HG03108 (cell line): ENCODE measurements at regions not wholly inside any gene's neighbourhood (a gene's known extent, or its start where the extent isn't known, plus 50 kb on each side); places are given as distances from the start of the nearest gene placed in this dataset.
A peak's percentile ranks its signal among the peaks of the same experiment; 100 is the strongest.
"Not testable (repeated sequence)": the region's sequence is repeated elsewhere in the genome, so short reads cannot be mapped to it uniquely, and the experiment has no call there.

Experiments
- ATAC-seq: cut with Tn5 transposase; IDR thresholded peaks from one replicate; pipeline ENCODE4 v1.9.1; 2021; ENCODE audit warnings: moderate library complexity; ENCODE audit not compliant: unreplicated experiment

DNA sequence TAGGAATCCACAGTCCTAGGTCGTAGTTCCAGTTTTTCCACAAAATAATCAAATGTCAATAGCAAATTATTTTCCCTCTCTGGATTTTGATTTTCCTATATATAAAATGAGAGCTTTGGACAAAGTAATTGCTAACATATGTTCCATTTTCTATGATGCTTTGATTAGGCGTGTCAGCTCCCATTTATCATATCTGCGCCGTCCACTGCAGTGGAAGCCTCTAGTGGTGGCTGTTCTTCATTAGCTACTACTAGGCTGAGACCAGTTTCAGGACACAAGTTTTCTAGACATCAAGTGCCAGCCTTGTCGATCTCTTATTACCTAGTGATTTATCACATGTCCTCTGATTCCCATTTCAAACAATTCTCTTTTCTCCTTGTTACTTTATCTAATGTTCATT lies 271.5 kb downstream of the TUSC7 start:
- ATAC-seq: no peak

DNA sequence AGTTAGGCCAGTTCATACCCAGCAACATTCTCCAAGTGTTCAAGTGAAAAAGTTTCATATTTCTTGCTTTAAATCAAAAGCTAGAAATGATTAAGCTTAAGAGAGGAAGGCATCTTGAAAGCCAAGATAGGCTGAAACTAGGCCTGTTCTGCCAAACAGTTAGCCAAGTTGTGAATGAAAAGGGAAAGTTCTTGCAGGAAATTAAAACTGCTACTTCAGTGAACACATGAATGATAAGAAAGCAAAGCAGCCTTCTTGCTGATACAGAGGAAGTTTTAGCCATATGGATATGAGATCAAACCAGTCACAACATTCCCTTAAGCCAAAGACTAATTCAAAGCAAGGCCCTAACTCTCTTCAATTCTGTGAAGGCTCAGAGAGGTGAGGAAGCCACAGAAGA lies 274.7 kb downstream of the TUSC7 start:
- ATAC-seq: no peak

DNA sequence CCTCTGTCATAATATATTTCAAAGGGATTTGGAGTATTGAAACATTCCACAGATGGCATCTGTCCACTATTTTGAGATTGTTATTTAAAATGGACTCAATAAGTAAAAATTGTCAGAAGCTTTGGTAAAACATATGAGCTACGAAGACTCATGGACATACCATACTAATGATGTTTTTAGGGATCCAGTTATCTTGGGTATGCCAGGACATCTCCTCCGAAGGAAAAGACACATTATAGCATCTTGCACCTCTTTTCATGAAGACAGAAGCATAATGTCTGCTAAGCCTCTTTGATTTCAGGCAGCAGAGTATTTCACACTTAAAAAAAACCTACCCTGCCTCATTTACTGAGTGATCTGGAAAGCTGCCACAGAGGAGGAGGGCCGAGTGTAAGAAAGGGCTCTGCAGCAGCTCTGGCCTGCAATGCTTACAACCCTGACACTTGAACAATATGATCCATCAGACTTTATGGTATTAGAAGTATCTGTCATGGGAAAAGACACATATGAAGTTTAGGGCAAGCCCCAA lies 284.8 kb downstream of the TUSC7 start:
- ATAC-seq: no peak

DNA sequence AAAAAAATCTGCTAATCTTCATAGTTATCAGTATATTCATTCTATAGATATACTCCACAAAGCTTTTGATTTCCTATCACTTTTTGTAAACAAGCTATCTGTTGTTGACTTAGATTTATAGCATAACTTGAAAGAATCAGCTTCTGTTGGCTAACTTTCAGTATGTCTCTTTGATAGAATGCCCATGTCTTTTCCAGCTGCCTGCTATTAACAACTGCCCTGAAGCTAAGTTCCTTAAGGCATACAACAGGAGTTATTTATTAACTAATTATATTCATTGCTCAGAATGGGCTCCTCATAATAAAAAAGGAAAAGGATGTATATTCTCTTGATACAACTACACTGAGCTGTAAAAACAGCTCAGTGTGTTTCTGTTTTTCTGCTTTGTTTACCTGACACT lies 293.9 kb downstream of the TUSC7 start:
- ATAC-seq: no peak

DNA sequence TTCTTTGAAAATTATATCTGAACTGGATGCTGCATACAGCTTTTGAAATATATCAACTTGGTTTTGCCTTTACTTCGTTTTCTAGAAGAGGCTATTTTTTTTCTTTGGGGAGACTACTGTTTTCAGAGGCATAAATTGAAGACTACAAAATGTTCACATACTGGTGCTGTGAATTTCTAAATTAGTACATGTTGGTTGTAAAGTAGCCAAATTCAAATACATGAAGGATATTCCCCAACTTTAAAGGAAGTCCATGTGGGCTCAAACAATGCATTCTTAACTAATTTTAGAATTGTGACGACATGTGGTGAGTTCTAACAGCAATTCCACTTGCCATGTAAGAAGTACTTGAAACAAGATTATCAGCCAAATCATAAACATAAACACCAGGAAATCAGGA lies 295.7 kb downstream of the TUSC7 start:
- no peak for ATAC-seq

DNA sequence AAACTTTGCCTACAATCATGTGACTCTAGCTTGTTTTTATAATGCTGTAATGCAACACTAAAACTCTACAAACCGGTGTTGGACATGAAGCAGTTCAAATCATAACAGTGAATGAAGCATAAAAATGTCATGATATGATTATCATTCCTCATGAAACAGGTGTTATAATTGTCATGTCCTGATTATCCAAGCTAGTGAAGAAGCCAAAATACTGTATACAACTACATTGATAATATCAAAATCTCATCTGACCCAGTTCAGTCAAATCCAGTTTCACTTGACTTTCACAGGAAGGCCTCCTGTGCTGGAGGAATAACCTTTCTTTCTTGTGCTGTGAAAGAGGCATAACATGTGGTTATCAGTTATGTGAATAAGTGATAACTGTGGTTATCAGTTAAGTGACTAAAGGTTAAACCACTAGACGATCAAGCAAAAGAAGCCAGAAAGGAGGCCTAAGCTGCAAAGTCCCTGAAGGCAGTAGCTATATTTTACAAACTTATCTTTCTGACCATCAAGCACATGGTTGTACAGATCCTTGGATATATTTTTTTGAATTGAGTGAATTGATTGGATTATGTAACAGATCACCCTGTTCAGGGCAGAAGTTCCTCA lies 296.4 kb downstream of the TUSC7 start:
- no peak for ATAC-seq

DNA sequence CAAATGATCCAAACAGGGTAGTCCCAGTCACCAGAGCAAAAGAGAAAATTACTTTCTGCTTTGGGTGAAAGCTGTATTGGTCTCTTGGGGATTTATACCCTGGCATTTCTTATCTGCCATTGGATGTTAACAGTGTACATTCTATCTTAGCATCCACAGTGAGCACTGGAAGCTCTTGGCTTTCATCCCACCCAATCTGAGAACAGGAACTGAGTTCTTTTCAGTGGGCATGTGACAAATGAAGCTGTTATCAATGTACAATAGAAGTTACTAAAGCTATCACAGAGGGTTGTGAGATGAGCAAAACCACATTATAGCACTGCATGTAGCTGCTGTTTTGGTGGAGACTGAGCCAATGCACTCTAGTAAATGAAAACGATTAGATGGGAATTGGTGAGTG lies 300.7 kb downstream of the TUSC7 start:
- ATAC-seq: no peak

DNA sequence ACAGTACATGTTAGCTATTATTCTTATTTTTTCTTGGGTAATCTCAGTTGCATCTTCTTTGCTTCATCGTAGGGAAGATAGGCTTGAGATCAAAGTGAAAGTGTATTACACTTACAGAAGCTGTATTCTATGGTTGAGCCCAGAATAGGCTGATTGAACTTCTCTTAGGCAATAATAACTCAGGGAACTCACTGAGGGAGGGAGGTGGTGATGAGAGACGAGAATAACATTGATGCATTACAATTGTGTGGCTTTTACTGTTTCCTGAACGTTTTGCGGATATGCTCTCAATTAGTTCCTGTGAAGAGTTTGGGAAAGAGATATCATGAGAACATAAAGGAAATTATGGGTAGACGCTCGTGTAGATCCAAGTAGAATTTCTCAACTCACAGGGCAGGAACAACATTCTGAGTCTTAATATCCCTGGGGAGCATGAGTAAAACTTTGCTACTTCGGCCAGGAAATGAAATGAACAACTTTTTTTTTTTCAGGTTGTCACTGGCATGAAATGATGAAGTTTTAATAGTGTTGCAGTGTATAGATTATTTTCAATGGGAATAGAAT lies 302.2 kb downstream of the TUSC7 start:
- ATAC-seq: no peak

DNA sequence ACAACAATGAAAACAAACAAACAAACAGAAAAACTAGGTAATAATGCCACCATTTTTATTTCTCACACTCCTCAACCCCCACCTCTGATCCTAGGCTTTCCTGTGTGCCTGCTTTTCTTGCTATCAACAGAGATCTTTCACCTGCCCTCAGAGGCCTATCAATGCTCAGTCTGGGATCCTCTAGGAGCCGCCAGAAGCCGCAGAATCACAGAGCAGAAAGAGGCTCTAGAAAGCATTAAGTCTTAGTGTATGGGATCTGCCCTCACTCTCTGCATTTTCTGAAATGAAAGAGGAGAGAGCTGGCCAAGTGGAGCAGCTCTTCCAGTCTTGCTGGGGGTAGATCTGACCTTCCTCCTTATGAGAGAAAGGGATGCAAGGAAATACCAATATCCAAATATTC lies 306.8 kb downstream of the TUSC7 start:
- no peak for ATAC-seq

DNA sequence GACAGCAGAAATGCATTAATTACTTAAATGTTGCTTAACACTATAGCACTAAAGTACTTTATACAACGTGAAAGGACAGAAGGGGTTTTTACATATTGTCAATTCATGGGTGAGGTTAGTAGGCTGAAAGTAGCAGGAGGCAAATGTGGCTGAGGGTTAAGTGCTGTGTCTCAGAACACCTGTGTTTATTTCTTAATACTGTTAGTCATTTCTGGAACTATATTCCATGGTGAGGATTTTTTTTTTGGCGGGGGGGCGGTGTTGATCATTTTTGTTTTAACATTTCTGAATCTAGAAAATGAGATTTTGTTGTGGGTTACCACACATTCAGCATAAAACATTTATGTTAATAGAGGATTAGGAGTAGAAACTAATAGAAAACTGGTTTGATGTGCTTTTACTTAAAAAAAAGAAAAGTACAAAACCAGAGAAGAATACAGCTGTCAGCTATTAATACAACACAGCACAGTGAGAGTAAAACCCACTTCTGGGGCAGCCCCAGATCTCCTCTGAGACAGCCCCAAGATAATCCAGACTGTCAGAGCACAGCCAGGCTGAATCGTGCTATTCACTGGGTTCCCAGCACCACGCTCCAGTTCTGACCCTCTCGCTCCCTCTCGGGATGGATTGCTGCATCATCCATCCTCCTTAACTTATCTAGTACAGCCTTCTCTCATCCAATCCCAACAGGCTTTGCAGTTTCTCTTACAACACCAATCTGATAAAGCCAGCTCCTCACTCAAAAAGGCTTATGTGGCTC lies 307.7 kb downstream of the TUSC7 start:
- peak; percentile 76 for ATAC-seq

DNA sequence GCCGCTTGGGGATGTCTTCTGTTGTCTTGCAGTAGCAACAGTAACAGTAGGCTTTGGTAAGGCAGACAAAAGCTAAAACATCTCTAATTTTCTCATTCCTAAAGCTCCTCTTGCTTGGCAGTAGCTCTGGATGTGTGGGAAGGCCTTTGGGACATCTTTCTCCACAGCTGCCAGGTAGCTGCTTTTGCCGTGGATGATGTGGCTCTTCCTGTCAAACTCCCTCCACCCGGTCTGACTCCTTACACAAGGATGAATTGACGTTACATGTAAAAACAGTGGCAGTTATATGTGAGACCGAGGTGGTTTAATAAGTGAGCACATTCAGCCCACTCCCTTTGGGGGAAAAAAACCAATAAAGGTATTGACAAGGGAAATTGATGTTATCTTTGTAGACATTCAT lies 309.1 kb downstream of the TUSC7 start:
- ATAC-seq: no peak

DNA sequence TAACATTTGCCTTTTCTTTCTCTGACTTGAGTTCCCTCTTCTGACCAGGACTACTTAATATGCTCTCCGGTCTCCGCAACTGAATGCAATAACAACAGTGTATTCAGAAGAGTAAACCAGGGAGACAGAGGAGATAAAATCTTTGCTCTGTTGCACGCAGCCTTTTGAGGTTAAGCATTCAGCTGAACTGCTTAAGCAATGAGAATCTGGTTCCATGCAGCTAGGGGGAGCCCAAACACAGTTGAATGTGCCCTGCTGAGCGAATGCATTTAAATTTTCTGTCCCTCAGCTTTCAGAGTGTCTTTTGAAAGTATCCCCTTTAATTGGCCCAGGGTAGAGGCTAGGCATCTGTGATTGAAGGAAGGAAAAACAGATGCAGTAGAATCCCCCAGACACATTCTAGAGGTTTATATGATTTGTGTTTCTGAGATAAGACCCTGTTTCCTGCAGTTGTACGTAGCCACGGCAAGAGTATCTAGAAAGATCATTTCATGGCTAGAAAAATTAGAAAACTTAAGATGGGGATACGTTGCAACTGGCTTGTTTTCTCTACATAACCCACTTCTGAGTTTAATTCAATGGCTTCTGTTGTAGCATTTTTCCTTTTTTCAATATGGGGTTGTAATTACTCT lies 309.6 kb downstream of the TUSC7 start:
- no peak for ATAC-seq

DNA sequence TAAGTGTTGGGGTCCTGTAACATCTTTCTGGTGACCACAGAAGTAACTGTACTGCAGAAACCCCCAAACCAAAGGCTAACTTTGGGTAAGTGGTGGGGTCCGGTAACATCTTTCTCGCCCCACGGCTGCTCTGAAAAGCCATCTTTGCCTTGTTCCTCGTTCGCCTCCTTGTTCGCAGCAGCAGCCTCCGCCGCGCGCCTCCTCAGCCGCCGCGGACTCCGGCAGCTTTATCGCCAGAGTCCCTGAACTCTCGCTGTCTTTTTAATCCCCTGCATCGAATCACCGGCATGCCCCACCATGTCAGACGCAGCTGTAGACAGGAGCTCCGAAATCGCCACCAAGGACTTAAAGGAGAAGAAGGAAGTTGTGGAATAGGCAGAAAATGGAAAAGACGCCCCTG lies 316.8 kb downstream of the TUSC7 start:
- no peak for ATAC-seq

DNA sequence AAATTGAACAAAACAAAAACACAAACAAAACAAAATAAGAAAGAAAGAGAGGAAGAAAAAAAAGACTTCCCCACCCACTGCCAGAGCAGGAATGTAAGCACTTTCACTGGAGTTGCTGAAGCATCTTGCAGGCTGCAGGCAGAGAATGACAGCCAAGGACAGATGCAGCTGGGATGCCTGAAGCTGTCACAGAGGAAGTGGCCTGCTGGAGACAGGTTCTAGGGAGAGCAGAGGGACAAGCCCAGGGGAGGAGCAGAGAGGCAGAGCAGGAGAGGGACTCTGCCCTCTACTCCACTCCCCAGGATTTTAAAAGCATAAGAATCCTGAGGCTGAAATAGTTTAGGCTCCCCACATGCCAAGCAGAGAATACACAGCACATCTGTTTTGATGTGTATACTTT lies 326.2 kb downstream of the TUSC7 start:
- ATAC-seq: no peak

DNA sequence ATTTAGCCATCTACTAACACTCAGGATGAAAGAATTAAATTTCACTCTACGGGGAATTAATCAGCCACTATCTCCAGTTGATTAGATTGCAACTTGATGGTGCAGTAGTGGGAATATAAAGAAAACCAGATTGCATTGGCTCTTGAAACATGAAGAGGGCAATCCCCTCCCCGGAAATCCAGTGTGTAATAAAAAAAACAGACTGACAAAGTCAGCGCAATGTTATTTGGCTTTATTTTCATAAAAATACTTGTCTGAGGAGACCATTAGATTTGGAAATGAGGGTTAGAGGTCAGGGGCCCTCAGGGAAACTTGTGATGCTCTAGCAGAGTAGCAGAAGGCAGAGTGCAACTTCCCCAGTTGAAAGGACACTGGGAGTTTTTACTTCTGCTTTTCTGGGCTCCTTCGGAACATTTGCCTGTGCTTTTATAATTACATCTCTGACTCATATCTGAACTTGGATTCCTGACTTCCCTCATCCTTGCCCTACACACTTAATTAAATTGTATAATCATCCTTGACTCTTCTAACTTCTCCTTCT lies 326.8 kb downstream of the TUSC7 start:
- no peak for ATAC-seq

DNA sequence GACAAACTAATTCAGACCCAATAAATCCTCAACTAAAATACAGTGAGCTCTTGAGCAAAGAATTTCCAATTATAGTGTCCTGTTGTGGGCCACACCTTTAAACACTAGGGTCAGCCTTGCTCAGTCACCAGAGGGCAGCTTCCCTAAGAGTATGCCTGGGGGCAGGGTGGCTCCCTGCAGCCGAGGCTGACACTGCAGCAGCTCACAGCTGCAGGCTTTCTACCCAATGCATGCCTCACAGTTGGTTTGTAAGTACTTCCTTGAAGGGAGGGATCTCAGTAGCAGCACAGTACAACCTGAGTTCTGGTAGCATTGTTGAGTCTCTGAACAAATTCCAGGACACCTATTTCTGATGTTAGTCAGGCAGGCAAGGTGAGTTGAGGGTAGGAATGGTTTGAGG lies 335.6 kb downstream of the TUSC7 start:
- ATAC-seq: no peak

DNA sequence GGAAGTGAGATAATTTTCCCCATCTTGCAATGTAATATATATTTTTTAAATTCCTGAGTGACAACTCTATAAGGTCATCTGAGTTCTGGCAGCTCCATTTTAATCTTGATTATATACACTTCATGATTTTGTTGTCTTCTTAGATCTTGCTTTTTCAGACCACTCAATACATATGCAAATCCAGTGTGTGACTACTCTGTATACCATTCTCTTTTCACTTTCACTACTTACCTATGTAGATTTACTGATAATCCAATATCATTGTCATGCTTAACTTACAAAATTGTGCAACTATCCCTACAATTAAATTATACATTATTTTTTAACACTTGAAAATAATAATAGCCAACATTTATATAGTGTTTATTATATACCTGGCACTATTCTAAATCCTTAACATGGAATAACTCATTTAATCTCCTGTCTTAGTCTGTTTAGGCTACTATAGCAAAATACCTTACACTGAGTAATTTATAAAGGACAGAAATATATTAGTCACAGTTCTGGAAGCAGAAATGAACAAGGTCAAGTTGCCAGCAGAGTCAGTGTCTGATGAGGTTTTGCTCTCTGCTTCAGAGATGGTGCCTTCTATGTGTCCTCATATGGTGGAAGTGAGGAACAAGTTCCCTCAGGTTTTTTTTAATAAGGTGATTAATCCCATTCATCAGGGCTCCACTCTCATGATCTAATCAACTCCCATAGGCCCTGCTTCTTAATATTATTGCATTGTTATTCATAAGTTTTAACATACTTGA lies 338.5 kb downstream of the TUSC7 start:
- no peak for ATAC-seq

DNA sequence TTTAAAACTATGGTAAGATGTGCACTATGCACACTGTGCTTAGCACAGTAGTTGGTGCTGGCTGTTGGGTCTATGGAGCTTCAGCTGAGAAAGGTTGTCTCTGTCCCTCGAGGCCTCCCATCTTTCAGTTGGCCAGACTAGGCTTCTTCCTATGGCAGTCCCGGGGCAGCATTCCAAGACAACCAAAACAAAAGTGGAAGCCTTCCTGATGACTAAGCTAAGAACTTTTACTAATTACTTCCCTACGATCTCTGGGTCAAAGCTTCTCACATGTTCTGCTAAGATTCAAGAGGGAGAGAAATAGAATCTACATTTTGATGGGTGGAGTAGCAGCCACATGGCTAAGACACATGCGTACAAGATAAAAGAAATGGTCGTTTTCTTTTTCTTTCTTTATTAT lies 342.8 kb downstream of the TUSC7 start:
- no peak for ATAC-seq

DNA sequence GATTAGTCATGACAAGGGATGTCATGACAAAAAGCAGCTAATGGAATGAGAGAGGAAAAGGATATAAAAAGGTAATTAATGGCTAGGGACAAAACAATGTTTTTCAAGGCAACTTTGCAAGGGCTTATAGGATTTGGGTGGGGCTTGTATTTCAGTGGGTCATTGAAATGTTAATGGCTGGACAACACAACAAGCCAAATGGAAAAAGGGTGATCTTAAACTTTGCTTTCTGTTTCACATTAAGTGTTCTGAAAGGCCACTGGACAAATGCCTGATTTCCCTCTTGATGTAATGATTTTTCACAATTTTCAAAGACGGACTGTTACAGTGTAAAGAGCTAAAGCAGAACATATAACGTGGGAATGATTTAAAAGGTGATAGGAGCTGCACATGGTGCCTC lies 345.0 kb downstream of the TUSC7 start:
- ATAC-seq: no peak

DNA sequence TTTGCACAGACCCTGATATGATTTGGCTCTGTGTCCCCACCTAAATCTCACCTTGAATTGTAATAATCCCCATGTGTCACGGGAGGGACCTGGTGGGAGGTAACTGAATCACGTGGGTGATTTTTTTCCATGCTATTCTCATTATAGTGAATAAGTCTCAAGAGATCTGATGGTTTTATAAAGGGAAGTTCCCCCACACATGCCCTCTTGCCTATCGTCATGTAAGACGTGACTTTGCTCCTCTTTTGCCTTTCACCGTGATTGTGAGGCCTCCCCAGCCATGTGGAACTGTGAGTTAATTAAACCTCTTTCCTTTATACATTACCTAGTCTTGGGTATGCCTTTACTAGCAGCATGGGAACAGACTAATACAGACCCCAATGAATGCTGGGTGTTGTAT lies 347.4 kb downstream of the TUSC7 start:
- not testable (repeated sequence) for ATAC-seq
